ENCODE measurements at regions not wholly inside any gene's neighbourhood (a gene's known extent, or its start where the extent isn't known, plus 50 kb on each side); places are given as distances from the start of the nearest gene placed in this dataset.

GRCh38 chr2:6667326-6667725 lies 198.4 kb downstream of the CMPK2 start:
- no peak for DNase-seq (ENCODE audit: low spot score)

- DNase-seq (ENCODE audit: low spot score), result no peak
These were observed 193.8 kb downstream of the CMPK2 start for GRCh38 chr2:6671913-6672312.

DNA sequence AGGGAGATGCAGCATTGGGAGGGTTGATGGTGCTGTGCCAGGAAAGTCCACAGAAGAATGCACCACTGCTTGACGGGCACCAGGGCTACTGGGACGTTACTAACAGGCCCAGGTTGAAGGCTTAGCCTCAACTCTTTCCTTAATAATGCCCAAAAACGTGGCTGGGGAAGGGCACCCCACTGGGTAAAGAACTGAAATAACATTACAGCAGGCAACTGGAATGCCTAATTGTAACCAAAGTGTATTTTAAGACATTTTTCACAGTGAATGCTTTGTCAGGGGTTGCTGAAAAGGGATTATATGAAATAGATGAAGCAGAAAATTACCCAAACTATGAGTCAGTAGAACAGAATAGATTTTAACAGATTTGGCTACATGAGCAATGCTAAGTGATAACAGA lies 191.3 kb downstream of the CMPK2 start:
- no peak for DNase-seq (ENCODE audit: low spot score)

GRCh38 chr2:6675791-6676190 lies 189.9 kb downstream of the CMPK2 start:
- DNase-seq (ENCODE audit: low spot score), result no peak

- DNase-seq (ENCODE audit: low spot score), result no peak
These were observed 189.5 kb downstream of the CMPK2 start for GRCh38 chr2:6676241-6676640.

DNA sequence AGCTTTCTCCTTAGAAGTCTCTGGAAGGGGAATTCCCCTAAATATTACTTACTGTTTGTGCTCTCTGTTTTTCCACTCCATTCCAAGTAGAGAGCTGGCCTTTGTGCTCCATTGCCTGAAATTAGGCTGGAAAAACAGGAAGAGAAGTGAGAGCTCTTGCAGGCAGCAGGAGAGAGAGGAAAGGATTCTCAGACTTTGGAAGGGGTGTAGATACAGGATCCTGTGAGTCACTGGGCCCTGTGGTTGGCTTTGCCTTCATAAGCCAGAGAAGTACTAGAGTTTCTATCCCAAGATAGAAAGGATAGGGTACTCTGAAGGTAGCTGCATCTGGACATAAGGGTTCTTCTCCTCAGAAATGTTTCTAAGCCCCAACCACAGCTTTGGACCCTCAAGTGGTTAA lies 188.9 kb downstream of the CMPK2 start:
- DNase-seq (ENCODE audit: low spot score), result no peak

DNA sequence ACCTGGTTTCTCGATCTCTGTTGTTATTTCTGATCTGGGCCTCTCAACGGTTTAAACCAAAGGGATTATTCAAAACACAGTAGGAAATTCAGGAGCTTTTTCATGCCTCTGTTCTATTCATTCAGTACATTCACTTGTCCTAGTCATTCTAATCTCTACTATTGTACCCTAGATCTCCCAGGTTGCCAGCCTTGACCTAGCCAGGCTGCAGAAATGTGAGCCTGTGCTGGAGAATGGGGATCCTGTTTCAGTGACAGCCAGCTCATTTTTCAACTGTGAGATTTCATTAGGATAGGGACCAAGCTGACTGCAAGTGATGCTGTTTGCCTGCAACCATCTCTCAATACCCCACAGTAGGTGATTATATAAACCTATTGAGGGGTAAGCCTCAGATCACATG lies 186.2 kb downstream of the CMPK2 start:
- DNase-seq (ENCODE audit: low spot score), result no peak

DNA sequence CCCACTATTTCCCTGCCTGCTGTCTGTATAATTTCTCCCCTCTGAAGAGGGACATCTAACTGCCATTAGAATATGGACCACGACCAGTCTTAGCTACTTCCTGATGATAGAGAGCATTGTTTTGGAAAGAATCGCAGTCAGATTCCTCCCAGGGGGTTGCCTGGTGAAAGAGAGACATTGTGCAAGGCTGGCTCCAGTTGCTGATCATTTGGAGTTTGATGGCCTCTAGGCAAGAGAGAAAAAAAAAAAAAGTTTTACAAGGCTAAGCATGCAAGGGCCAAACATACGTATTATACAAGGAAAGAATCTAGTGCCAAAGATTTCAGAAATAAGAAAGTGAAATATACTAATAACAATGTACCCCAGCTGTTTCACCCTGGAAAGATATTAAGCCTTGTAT lies 182.2 kb downstream of the CMPK2 start:
- DNase-seq (ENCODE audit: low spot score), result no peak

- DNase-seq (ENCODE audit: low spot score), result no peak
These were observed 180.3 kb downstream of the CMPK2 start for GRCh38 chr2:6685447-6685846.

GRCh38 chr2:6692056-6692455 lies 173.7 kb downstream of the CMPK2 start:
- DNase-seq (ENCODE audit: low spot score), result no peak

GRCh38 chr2:6692819-6693218 lies 172.9 kb downstream of the CMPK2 start:
- no peak for DNase-seq (ENCODE audit: low spot score)

DNA sequence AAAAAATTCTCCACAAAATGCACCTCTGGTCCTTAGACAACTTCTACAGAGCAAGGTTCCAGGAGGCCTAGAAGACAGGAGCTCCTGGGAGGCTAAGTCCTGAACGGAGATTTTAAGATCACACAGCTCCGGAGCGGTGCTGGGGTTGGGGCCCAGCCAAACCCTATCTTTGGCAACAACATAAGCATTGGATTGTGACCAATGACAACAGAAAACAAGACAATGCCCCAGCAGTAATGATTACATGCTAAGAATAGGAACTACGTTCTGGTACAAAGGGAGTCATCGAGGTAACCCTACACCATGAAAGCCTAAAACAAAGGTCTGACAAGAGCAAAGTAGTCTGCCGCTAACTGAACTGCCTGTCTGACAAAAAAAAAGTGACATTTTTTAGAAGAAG lies 171.2 kb downstream of the CMPK2 start:
- no peak for DNase-seq (ENCODE audit: low spot score)

GRCh38 chr2:6700335-6700734 lies 165.4 kb downstream of the CMPK2 start:
- no peak for DNase-seq (ENCODE audit: low spot score)

DNA sequence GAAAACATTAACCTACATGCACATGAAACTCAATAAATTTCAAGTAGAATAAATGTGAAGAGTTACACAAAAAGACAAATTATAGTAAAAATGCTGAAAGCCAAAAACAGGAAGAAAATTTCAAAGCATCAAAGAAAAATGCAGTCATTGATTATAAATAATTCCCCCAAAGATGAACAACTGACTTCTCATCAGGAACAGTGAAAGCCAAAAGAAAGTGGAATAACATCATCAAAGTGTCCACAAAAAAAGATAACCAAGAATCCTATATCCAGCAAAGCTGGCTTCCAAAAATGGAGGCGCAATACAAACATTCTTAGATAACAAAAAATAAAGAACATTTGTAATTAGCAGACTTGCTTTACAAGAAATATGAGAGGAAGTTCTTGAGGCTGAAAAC lies 161.6 kb downstream of the CMPK2 start:
- DNase-seq (ENCODE audit: low spot score), result no peak

DNA sequence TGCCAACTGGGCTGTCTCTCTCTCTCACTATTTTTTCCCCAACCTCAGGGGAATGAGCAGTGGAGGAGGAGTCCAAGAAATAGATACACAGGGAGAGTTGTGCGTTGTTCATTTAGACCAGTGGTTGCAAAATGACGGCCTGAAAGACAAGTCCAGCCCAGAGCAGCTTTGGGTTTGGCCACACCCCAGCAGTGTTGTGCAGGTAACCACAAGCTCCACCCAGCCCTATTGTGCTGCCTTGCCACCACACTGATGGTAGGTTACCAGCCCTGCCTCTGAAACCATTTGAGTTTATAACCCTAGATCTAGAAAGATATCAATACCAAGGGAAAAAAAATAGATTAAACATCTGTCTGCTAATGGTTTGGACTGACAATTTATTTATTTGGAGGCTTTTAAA lies 144.3 kb downstream of the CMPK2 start:
- DNase-seq (ENCODE audit: low spot score), result no peak

- no peak for DNase-seq (ENCODE audit: low spot score)
These were observed 143.1 kb downstream of the CMPK2 start for GRCh38 chr2:6722574-6722973.

GRCh38 chr2:6723865-6724604 lies 141.7 kb downstream of the CMPK2 start:
- DNase-seq (ENCODE audit: low spot score), result no peak

- no peak for DNase-seq (ENCODE audit: low spot score)
These were observed 141.0 kb downstream of the CMPK2 start for GRCh38 chr2:6724605-6725140.

DNA sequence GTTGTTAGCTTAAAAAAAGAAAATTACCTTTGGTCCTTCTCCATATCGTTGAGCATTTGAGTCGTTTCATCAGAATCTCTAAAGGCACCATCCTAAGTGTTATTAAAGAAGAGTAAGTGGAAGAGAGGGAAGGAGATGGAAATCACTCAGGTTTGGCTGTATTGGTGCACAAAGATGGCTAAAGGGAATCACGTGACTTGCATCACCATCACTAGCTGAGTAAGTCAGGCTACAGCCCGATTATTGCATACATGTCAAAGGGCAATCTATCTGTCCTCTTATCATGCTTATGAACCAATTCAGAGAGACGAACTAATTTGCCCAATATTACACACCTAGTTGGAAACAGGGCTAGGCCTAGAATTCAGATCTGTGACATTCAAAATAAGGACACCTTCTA lies 137.6 kb downstream of the CMPK2 start:
- DNase-seq (ENCODE audit: low spot score), result no peak

- no peak for DNase-seq (ENCODE audit: low spot score)
These were observed 135.7 kb downstream of the CMPK2 start for GRCh38 chr2:6730003-6730402.

DNA sequence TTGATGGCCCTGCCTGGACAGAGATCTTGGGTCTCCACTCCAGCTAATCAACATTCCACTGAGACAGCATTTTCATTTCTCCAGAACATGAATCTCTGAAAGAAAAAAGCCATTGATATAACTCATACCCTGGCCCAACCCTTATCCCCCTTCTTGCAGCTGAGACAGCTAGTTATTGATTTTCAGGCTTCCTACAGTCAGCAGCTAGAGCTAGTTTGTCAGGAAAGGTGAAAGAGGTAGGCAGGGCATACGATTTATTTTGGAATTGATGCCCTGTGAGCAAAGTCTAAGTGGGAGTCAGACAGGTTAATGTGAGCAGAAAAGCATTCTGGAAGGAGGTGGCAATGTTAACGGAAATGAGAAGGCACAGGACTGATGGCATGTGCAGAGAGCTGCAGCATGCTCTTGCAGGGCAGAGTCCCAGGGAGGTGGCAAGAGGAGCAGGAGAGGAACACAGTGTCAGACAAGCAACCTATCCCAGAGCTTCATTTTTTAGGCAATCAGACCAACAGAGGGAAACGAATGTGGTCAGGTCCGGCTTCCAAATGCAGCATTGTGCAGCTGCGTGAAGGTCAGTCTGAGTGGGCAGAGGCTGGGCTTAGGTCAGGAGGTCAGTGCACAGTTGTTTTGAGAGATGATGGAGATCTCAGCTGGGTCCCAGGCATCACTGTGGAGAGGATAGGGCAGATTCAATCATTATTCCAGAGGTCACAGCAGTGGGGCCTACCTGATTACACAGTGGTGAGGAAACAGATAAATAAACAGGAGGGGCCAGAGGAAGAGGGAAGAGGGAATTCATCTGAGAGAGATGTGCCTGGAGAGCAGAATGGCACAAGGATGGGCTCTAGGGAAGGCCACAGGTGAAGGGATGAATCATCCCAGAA lies 134.8 kb downstream of the CMPK2 start:
- DNase-seq (ENCODE audit: low spot score), result no peak

GRCh38 chr2:6739547-6739946 lies 126.2 kb downstream of the CMPK2 start:
- no peak for DNase-seq (ENCODE audit: low spot score)

- no peak for DNase-seq (ENCODE audit: low spot score)
These were observed 124.5 kb downstream of the CMPK2 start for GRCh38 chr2:6741229-6741628.

Measured in CD4-positive, alpha-beta T cell treated with Interleukin-6 at 100 ng/mL for 8 hours (primary cell).